Retinal pigment epithelial cell (primary cell): ENCODE measurements at regions not wholly inside any gene's neighbourhood (a gene's known extent, or its start where the extent isn't known, plus 50 kb on each side); places are given as distances from the start of the nearest gene placed in this dataset.

Source experiments
- DNase-seq: peaks from one replicate; pipeline ENCODE4 v3.0.0-alpha.2; 2010; ENCODE audit warnings: low read depth
- H3K4me3 ChIP-seq: 2 replicates; pipeline ENCODE4 v1.5.1; 2011; ENCODE audit warnings: mild to moderate bottlenecking, low read length, control low read depth, moderate library complexity
- TF ChIP-seq, protein P1 (sequence below): conservative IDR thresholded peaks from 2 replicates; pipeline ENCODE4 v1.5.1; 2011; ENCODE audit warnings: low read depth, low read length, control low read depth, inconsistent platforms

DNA sequence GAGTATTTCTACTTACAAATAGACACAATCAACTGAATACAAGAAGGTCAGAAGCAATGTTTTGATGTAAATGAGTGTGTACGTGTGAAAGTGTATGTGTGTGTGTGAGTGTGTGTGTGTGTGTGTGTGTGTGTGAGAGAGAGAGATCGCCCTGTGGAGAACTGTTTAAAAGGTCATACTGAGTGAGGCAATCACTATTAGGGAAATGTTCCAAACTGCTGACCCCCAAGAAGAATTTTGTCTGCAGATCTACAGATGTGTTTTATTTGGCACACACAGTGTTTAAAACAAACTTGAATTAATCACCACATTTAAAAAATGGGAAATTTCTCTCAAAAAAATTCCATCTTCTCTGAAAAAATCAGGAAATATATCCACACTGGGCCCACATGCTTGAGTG lies 1069.1 kb downstream of the SLC6A15 start:
- TF ChIP-seq, protein P1, sequence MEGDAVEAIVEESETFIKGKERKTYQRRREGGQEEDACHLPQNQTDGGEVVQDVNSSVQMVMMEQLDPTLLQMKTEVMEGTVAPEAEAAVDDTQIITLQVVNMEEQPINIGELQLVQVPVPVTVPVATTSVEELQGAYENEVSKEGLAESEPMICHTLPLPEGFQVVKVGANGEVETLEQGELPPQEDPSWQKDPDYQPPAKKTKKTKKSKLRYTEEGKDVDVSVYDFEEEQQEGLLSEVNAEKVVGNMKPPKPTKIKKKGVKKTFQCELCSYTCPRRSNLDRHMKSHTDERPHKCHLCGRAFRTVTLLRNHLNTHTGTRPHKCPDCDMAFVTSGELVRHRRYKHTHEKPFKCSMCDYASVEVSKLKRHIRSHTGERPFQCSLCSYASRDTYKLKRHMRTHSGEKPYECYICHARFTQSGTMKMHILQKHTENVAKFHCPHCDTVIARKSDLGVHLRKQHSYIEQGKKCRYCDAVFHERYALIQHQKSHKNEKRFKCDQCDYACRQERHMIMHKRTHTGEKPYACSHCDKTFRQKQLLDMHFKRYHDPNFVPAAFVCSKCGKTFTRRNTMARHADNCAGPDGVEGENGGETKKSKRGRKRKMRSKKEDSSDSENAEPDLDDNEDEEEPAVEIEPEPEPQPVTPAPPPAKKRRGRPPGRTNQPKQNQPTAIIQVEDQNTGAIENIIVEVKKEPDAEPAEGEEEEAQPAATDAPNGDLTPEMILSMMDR, result no peak
- no peak overlapping the region for H3K4me3 ChIP-seq
- DNase-seq, result no peak

DNA sequence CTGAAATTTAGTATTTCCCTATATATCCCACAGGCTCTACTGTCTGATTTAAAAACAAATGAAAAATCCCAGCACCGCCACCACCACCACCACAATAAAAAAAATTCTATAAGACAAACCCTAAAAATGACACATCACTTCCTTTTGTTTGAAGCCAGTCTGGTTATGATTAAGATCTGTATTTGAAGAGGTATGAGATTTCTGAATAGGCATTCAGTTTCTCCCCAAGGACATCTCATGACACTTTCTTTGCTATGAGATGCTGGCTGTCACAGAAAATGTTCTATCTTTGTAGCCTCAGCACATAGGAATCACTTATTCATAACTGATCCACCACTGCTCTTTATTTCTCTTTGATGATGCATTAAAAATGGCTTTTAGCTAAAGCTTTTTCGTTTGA lies 1071.0 kb downstream of the SLC6A15 start:
- DNase-seq, result no peak
- TF ChIP-seq, protein P1, result no peak
- no peak overlapping the region for H3K4me3 ChIP-seq

DNA sequence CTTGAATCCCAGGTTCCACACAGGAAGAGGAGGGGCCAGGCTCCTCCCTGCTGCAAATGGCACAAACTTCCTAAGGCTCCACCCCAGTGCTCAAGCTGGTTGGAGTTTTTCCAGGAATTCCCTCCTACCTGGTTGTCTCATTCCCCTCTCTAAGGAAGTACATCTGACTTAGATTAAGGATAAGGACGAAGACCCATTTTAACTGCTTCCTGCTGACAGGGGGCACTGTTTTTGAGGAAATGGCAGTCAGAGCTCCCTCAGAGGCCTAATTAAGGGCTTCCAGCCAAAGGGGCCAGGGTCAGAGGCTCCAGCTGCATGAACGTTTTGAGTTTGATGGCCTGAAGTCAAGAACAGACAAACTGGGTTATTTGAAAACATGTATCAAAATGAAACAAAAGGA lies 1084.7 kb downstream of the SLC6A15 start:
- H3K4me3 ChIP-seq, result no peak overlapping the region
- TF ChIP-seq, protein P1, result peak; percentile 16
- no peak for DNase-seq

DNA sequence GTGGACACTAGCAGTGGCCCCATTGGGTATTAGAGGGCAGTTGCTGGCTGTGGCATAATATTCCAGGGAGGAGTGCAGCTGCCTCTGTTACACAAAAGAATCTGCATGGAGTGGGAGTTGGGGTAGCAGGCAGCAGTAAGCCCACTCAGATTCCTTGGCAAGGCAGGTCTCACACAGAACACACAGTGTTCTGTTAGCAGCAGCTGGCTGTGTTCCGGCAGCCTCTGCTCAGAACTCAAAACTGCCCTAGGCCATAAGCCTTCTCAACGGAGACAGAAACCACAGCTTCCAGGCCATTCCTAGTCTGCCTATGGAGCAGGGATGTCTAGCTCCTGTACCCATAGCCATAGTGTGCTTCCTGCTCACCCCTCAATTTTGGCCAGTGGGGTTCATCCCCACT lies 1085.4 kb downstream of the SLC6A15 start:
- TF ChIP-seq, protein P1, result no peak
- no peak overlapping the region for H3K4me3 ChIP-seq
- no peak for DNase-seq

DNA sequence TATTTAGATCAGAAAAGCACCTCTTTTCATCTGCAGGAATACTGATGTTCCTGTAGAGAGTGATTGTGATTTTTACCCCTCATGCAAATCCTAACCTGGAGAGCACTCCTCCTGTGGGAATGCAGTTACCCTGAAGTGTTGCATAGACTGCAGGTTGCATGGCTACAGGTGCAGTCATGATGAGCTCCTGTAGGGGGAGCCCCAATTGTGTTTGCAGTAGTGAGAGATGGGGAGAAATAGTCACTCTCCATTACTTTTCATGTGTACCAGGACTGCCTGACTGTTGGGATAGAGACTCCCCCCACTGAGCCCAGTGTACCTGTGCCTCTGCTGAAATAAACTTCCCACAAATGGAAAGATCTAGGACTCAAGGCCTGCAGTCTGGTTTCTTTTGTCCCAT lies 1086.5 kb downstream of the SLC6A15 start:
- H3K4me3 ChIP-seq, result no peak overlapping the region
- TF ChIP-seq, protein P1, result peak; percentile 86
- no peak for DNase-seq

DNA sequence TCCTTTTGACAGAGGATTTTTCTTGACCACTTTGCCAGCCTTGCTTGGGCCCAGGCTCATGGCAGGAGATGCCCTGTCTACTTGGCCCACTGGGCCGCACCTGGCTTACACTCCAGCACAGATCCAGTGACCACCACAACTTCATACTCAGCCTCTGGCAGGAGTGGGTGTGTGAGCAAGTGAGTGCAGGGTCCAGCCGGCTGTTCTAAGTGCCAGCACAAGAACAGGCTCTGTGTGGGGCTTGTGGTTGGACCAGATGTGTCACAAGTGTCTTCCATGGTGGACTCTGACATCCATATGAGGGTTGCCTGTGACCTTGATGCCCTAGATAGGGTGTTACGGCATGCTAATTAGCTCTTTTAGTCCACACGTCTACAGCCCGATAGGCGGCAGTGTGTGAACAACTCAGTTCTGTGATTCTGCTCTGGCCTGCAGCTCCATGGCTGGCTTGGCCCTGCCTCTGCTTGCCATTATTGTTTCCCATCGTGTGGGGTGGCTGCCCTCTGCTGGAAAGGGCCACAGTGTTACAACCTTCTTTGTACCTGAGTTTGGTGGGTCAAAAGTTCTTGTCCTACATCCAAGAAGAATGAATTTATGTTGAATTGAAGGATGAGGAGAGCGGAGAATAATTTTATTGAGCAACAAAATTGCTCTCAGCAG lies 1089.1 kb downstream of the SLC6A15 start:
- H3K4me3 ChIP-seq, result no peak overlapping the region
- no peak for DNase-seq
- TF ChIP-seq, protein P1, result peak; percentile 48

DNA sequence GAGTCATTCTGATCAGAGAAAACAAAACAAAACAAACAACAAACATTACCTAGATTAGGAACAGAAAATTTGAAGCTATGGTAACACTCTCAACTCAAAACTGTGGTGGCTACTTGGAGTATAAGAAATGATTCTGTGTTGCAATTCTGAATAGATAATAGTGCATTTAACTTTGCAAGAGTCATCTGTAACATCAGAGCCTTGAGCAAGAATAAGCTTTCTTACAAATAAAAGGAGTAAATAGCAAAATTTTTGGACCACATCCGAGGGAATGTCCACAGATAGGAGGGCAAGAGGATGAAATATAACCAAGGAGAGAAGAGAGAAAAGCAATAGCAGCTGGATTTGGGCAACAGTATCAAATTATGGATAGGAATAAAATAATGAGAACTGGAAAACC lies 1090.6 kb downstream of the SLC6A15 start:
- no peak overlapping the region for H3K4me3 ChIP-seq
- TF ChIP-seq, protein P1, result no peak
- DNase-seq, result no peak
